Esophagus squamous epithelium (tissue), 4 donors: ENCODE measurements at regions not wholly inside any gene's neighbourhood (a gene's known extent, or its start where the extent isn't known, plus 50 kb on each side); places are given as distances from the start of the nearest gene placed in this dataset.
A peak's percentile ranks its signal among the peaks of the same experiment; 100 is the strongest.

Experiments
- CTCF ChIP-seq, 6 experiments: fragments of 450-650 bp in 4 of 6; fragments of 200-600 bp in 2 of 6; sonication (generic) in 2 of 6; IDR thresholded peaks; one replicate each; pipeline ENCODE4 v1.5.1; 2016 to 2019; ENCODE audit warnings: antibody characterized with exemption in 6 of 6, mild to moderate bottlenecking in 4 of 6, moderate library complexity in 4 of 6
- POLR2A ChIP-seq, 4 donors: fragments of 450-650 bp; IDR thresholded peaks; one replicate each; pipeline ENCODE4 v1.6.1; 2017; ENCODE audit warnings: antibody characterized with exemption in 4 of 4, mild to moderate bottlenecking in 4 of 4, moderate library complexity in 3 of 4

- TF ChIP-seq CTCF (IDR thresholded peaks at IDR 0.05) (peak in 5 of 6 experiments; percentile 40 to 69 (median 51)), POLR2A (IDR thresholded peaks at IDR 0.05) (no peak)
Measured at GRCh38 chr7:46352004-46352954, 431.2 kb upstream of the IGFBP3 start.
